PC-9 (cell line): ENCODE measurements at regions not wholly inside any gene's neighbourhood (a gene's known extent, or its start where the extent isn't known, plus 50 kb on each side); places are given as distances from the start of the nearest gene placed in this dataset.

Source experiments
- EZH2 ChIP-seq: fragments of 200-600 bp; sonication (generic); IDR thresholded peaks from 2 replicates; pipeline ENCODE4 v1.8.0; 2017; ENCODE audit warnings: antibody characterized with exemption, low read depth
- TF ChIP-seq, protein P1 (sequence below): fragments of 200-600 bp; sonication (generic); conservative IDR thresholded peaks from 2 replicates; pipeline ENCODE4 v1.6.1; 2017; ENCODE audit warnings: mixed run types, antibody characterized with exemption, mild to moderate bottlenecking, moderate library complexity

DNA sequence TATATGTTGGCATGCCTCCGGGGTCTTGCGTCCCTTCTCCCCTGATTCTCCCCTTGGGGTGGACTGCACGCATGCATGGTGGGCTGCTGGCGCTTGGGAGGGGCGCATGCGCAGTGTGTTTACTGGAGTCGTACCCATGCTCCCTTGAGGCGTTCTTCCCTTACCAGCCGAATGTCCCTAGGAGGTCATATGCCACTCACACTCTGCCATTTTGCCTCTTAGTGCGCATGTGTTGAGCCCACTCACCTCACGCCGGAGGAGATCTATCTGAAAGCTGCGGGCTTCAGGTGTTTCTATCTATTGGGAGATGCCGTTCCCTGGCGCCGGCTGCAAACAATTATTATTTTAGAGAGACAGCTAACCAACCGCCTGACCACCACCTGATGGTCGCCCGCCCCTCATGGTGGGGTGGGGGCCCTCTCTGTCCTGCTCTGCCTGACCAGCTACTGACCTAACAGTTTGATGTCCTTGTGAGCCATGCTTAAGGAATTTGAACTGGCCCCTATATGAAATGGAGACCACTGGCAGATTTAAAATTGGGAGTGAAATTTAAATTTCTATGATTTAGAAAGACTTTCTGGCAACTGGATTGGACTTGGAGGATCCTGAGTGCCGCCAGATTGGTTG, 179.6 kb downstream of the RNF144A start:
- TF ChIP-seq, protein P1, sequence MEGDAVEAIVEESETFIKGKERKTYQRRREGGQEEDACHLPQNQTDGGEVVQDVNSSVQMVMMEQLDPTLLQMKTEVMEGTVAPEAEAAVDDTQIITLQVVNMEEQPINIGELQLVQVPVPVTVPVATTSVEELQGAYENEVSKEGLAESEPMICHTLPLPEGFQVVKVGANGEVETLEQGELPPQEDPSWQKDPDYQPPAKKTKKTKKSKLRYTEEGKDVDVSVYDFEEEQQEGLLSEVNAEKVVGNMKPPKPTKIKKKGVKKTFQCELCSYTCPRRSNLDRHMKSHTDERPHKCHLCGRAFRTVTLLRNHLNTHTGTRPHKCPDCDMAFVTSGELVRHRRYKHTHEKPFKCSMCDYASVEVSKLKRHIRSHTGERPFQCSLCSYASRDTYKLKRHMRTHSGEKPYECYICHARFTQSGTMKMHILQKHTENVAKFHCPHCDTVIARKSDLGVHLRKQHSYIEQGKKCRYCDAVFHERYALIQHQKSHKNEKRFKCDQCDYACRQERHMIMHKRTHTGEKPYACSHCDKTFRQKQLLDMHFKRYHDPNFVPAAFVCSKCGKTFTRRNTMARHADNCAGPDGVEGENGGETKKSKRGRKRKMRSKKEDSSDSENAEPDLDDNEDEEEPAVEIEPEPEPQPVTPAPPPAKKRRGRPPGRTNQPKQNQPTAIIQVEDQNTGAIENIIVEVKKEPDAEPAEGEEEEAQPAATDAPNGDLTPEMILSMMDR: no peak
- TF ChIP-seq EZH2: no peak
